K562 (cell line): ENCODE measurements at regions not wholly inside any gene's neighbourhood (a gene's known extent, or its start where the extent isn't known, plus 50 kb on each side); places are given as distances from the start of the nearest gene placed in this dataset.

Source experiments
- SMAD4 ChIP-seq: fragments of 250-450 bp; sonication (Bioruptor Pico); conservative IDR thresholded peaks from 2 replicates; pipeline ENCODE4 v1.8.0; 2021; ENCODE audit warnings: inconsistent platforms, mild to moderate bottlenecking, moderate library complexity
- U2AF2 ChIP-seq: fragments of 200-400 bp; formaldehyde crosslinking; optimal IDR thresholded peaks from 2 replicates; pipeline ENCODE3; 2017; ENCODE audit warnings: low read depth, mild to moderate bottlenecking, low read length
- ZC3H4 ChIP-seq: sonication (generic); formaldehyde crosslinking; IDR thresholded peaks from 2 replicates; pipeline ENCODE4 v1.9.0; 2021; ENCODE audit warnings: missing genetic modification reagents, borderline replicate concordance

DNA sequence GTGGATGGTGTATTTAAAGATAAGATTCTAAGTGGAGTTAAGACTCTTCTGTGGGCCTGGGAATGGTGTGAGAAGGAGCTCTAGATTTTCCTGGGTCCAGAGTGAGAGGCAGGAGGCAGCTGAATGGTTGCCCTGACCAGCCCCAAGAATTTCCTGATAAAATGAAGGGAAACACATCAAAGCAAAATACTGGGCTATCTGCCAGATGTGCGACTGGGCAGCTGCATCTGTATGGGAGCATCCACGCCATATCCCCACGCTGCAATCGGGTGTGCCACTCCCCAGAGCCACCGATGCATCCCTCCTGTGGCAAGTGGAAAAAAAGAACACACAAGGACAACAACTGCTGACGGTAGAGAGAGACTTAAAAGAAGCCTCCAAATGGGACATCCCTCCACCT is 84.3 kb upstream of the COX10 start:
- TF ChIP-seq U2AF2: no peak
- no peak for TF ChIP-seq ZC3H4
- no peak for TF ChIP-seq SMAD4 (CRISPR knock-in tag)
